Esophagus squamous epithelium (tissue), 5 donors: ENCODE measurements at regions not wholly inside any gene's neighbourhood (a gene's known extent, or its start where the extent isn't known, plus 50 kb on each side); places are given as distances from the start of the nearest gene placed in this dataset.

ENCODE experiments used
- DNase-seq: peaks from one replicate; lab custom pipeline; 2025; lab: John Stamatoyannopoulos, UW
- H3K27ac ChIP-seq, 4 donors: fragments of 200-600 bp; sonication (generic); one replicate each; pipeline ENCODE4 v1.5.1; 2016 to 2019; ENCODE audit warnings: mild to moderate bottlenecking in 1 of 4
- H3K27me3 ChIP-seq, 4 donors: fragments of 200-600 bp; sonication (generic); 1 replicate in 3 of 4; 2 replicates in 1 of 4; pipeline versions ENCODE4 v1.5.1 to v1.6.0; 2017 to 2021; ENCODE audit warnings: antibody characterized with exemption in 1 of 4
- H3K36me3 ChIP-seq, 3 donors: fragments of 200-600 bp; sonication (generic); one replicate each; pipeline ENCODE4 v1.5.1; 2016 to 2019
- H3K4me1 ChIP-seq, 3 donors: fragments of 200-600 bp; sonication (generic); one replicate each; pipeline ENCODE4 v1.5.1; 2017 to 2019
- H3K4me3 ChIP-seq, 4 donors: fragments of 200-600 bp; sonication (generic); 1 replicate in 3 of 4; 2 replicates in 1 of 4; pipeline ENCODE4 v1.5.1; 2016 to 2019; ENCODE audit warnings: mild to moderate bottlenecking in 2 of 4, moderate library complexity in 1 of 4
- H3K9me3 ChIP-seq, 3 donors: fragments of 200-600 bp; sonication (generic); one replicate each; pipeline ENCODE4 v1.5.1; 2016 to 2019
- CTCF ChIP-seq, 6 experiments: fragments of 450-650 bp in 4 of 6; fragments of 200-600 bp in 2 of 6; sonication (generic) in 2 of 6; IDR thresholded peaks; one replicate each; pipeline ENCODE4 v1.5.1; 2016 to 2019; ENCODE audit warnings: antibody characterized with exemption in 6 of 6, mild to moderate bottlenecking in 4 of 6, moderate library complexity in 4 of 6
- POLR2A ChIP-seq, 4 donors: fragments of 450-650 bp; IDR thresholded peaks; one replicate each; pipeline ENCODE4 v1.6.1; 2017; ENCODE audit warnings: antibody characterized with exemption in 4 of 4, mild to moderate bottlenecking in 4 of 4, moderate library complexity in 3 of 4
- WGBS, 2 donors: methylation state at CpG; one replicate each; pipeline ENCODE4 v1.1.5; 2018; 5-methylcytosine and 5-hydroxymethylcytosine counted together
- intact Hi-C: fragments of 100-400 bp; cut with DNase I; formaldehyde crosslinking; loops from one replicate; pipeline ENCODE4 v1.15.0; 2022
- donor health status: DM: yes; HTN: yes; CAD: no.

GRCh38 chr1:238135708-238136664 is 245.3 kb upstream of the ZP4 start:
- no peak overlapping the region for H3K27ac ChIP-seq
- no peaks in the 10 kb centered on the region for H3K27me3 ChIP-seq
- no peaks in the 10 kb centered on the region for H3K9me3 ChIP-seq
- intact Hi-C loops = no loop called here
- H3K36me3 ChIP-seq = no peaks in the 10 kb centered on the region
- H3K4me1 ChIP-seq = peaks cover 0 to 5% (median 0%) of the 10 kb centered on the region in 3 donors
- no peak for DNase-seq
- H3K4me3 ChIP-seq = no peak overlapping the region
- TF ChIP-seq CTCF (IDR thresholded peaks at IDR 0.05) (no peak), POLR2A (IDR thresholded peaks at IDR 0.05) (no peak)
- 64 to 70% methylated on average over 3 of the region's 3 CpGs for WGBS, 2 donors

- intact Hi-C loops = no loop called here
- 37 to 68% methylated on average over 2 of the region's 2 CpGs for WGBS, 2 donors
- H3K4me3 ChIP-seq = no peak overlapping the region
- no peaks in the 10 kb centered on the region for H3K9me3 ChIP-seq
- no peaks in the 10 kb centered on the region for H3K27me3 ChIP-seq
- TF ChIP-seq CTCF (IDR thresholded peaks at IDR 0.05) (no peak), POLR2A (IDR thresholded peaks at IDR 0.05) (no peak)
- DNase-seq = no peak
- H3K4me1 ChIP-seq = no peaks in the 10 kb centered on the region
- no peaks in the 10 kb centered on the region for H3K36me3 ChIP-seq
- no peak overlapping the region for H3K27ac ChIP-seq
These were observed 239.0 kb upstream of the ZP4 start for GRCh38 chr1:238129677-238130076.

GRCh38 chr1:238123201-238123600 is 232.5 kb upstream of the ZP4 start:
- Histone ChIP-seq H3K4me1 (no peaks in the 10 kb centered on the region), H3K27me3 (no peaks in the 10 kb centered on the region), H3K4me3 (no peak overlapping the region), H3K9me3 (no peaks in the 10 kb centered on the region), H3K27ac (no peak overlapping the region), H3K36me3 (no peaks in the 10 kb centered on the region)
- 80 to 84% methylated on average over 3 of the region's 3 CpGs for WGBS, 2 donors
- TF ChIP-seq POLR2A (IDR thresholded peaks at IDR 0.05) (no peak), CTCF (IDR thresholded peaks at IDR 0.05) (no peak)
- intact Hi-C loops = no loop called here
- DNase-seq = no peak

GRCh38 chr1:238119861-238120260 is 229.1 kb upstream of the ZP4 start:
- Histone ChIP-seq H3K9me3 (no peaks in the 10 kb centered on the region), H3K27ac (no peak overlapping the region), H3K27me3 (no peaks in the 10 kb centered on the region), H3K4me3 (no peak overlapping the region), H3K36me3 (no peaks in the 10 kb centered on the region), H3K4me1 (no peaks in the 10 kb centered on the region)
- no peak for TF ChIP-seq CTCF (IDR thresholded peaks at IDR 0.05)
- DNase-seq = no peak
- intact Hi-C loops = no loop called here
- WGBS, 2 donors = 67 to 78% methylated on average over 1 of the region's 1 CpG

GRCh38 chr1:238119060-238119459 is 228.3 kb upstream of the ZP4 start:
- WGBS, 2 donors = 59 to 64% methylated on average over 4 of the region's 4 CpGs
- Histone ChIP-seq H3K27me3 (no peaks in the 10 kb centered on the region), H3K4me3 (no peak overlapping the region), H3K9me3 (no peaks in the 10 kb centered on the region), H3K4me1 (no peaks in the 10 kb centered on the region), H3K27ac (no peak overlapping the region), H3K36me3 (no peaks in the 10 kb centered on the region)
- TF ChIP-seq POLR2A (IDR thresholded peaks at IDR 0.05) = no peak
- TF ChIP-seq CTCF (IDR thresholded peaks at IDR 0.05) = no peak
- intact Hi-C loops = no loop called here
- no peak for DNase-seq
